H1 (cell line): ENCODE measurements at regions not wholly inside any gene's neighbourhood (a gene's known extent, or its start where the extent isn't known, plus 50 kb on each side); places are given as distances from the start of the nearest gene placed in this dataset.

Experiments
- CTCF ChIA-PET: fragments of 300-600 bp; sonication (Branson Sonifier 250); formaldehyde crosslinking; loops from one replicate; lab custom pipeline; 2021; ENCODE audit not compliant: partially characterized antibody; lab: Charles Lee
- POLR2A ChIA-PET: fragments of 300-600 bp; sonication (Branson Sonifier 250); formaldehyde crosslinking; loops from one replicate; lab custom pipeline; 2021; ENCODE audit warnings: inconsistent platforms; ENCODE audit not compliant: partially characterized antibody; lab: Charles Lee
- DNase-seq, 2 experiments: peaks; one replicate each; pipeline versions ENCODE4 v3.0.0 to v3.0.0-alpha.2; 2010 to 2022; ENCODE audit warnings: low spot score in 2 of 2, low read depth in 1 of 2, mixed read lengths in 1 of 2
- FAIRE-seq: peaks from 2 replicates; lab custom pipeline; 2011; peaks lifted over from hg19 to GRCh38; lab: Jason Lieb, UNC
- H2AFZ ChIP-seq: 2 replicates; pipeline ENCODE4 v1.8.1; 2012; ENCODE audit warnings: low read length, inconsistent platforms
- H2AK5ac ChIP-seq: 2 replicates; pipeline ENCODE4 v1.6.1; 2013; ENCODE audit warnings: low read depth, low read length
- H2BK120ac ChIP-seq: replicated peaks from 2 replicates; pipeline ENCODE3; 2013; ENCODE audit warnings: low read depth, low read length, inconsistent platforms
- H2BK12ac ChIP-seq: 2 replicates; pipeline ENCODE4 v1.6.1; 2013; ENCODE audit warnings: low read depth, low read length
- H2BK15ac ChIP-seq: 2 replicates; pipeline ENCODE4 v1.6.1; 2013; ENCODE audit warnings: low read length
- H2BK20ac ChIP-seq: 2 replicates; pipeline ENCODE4 v1.6.1; 2013; ENCODE audit warnings: low read length
- H2BK5ac ChIP-seq: 2 replicates; pipeline ENCODE4 v1.6.1; 2013; ENCODE audit warnings: low read depth, low read length
- H3K14ac ChIP-seq: 2 replicates; pipeline ENCODE4 v1.6.1; 2013; ENCODE audit warnings: inconsistent platforms; ENCODE audit not compliant: insufficient read length
- H3K18ac ChIP-seq: 2 replicates; pipeline ENCODE4 v1.6.1; 2013; ENCODE audit warnings: low read length; ENCODE audit errors: extremely low read depth
- H3K23ac ChIP-seq: 2 replicates; pipeline ENCODE4 v1.6.1; 2013; ENCODE audit warnings: inconsistent platforms; ENCODE audit not compliant: insufficient read length
- H3K23me2 ChIP-seq: 2 replicates; pipeline ENCODE4 v1.6.1; 2013; ENCODE audit warnings: low read depth, low read length
- H3K27ac ChIP-seq: 2 replicates; pipeline ENCODE4 v1.6.1; 2011; ENCODE audit warnings: low read depth, low read length, inconsistent platforms
- H3K27me3 ChIP-seq, 4 experiments: replicated peaks in 1 of 4; 1 replicate in 1 of 4; 2 replicates in 3 of 4; pipeline versions ENCODE4 v1.6.1 to v1.8.1; 2011 to 2013; ENCODE audit warnings: low read length in 3 of 4, mild to moderate bottlenecking in 3 of 4, inconsistent platforms in 2 of 4, mixed read lengths in 2 of 4, moderate library complexity in 1 of 4; ENCODE audit not compliant: control insufficient read depth in 3 of 4, insufficient read depth in 3 of 4; ENCODE audit errors: extremely low read depth in 1 of 4
- H3K36me3 ChIP-seq, 4 experiments: 2 replicates each; pipeline versions ENCODE4 v1.6.1 to v1.8.1; 2011 to 2013; ENCODE audit warnings: mild to moderate bottlenecking in 4 of 4, low read length in 3 of 4, moderate library complexity in 2 of 4, control low read depth in 1 of 4, inconsistent platforms in 1 of 4; ENCODE audit not compliant: insufficient read depth in 4 of 4, control insufficient read depth in 2 of 4
- H3K4ac ChIP-seq: replicated peaks from 2 replicates; pipeline ENCODE3; 2013; ENCODE audit warnings: low read length, low read depth, mixed read lengths, inconsistent platforms; ENCODE audit not compliant: insufficient read length
- H3K4me1 ChIP-seq, 4 experiments: replicated peaks in 1 of 4; 1 replicate in 1 of 4; 2 replicates in 3 of 4; pipeline versions ENCODE4 v1.6.1 to v1.8.1; 2011 to 2013; ENCODE audit warnings: low read length in 3 of 4, inconsistent platforms in 2 of 4, mixed read lengths in 1 of 4; ENCODE audit not compliant: insufficient read depth in 4 of 4, control insufficient read depth in 3 of 4
- H3K4me2 ChIP-seq, 2 experiments: 2 replicates each; pipeline versions ENCODE4 v1.6.1 to v1.8.1; 2011 to 2013; ENCODE audit warnings: low read depth in 2 of 2, low read length in 2 of 2, control low read depth in 1 of 2, inconsistent platforms in 1 of 2, mild to moderate bottlenecking in 1 of 2; ENCODE audit not compliant: insufficient read depth in 1 of 2
- H3K4me3 ChIP-seq, 4 experiments: fragments of 200-600, 300-600 bp in 1 of 4; sonication (generic), shearing (Covaris generic), sonication (Bioruptor Twin) in 1 of 4; 2 replicates each; pipeline versions ENCODE4 v1.5.1 to v1.8.1; 2011 to 2016; ENCODE audit warnings: low read length in 4 of 4, low read depth in 3 of 4, control low read depth in 2 of 4, inconsistent platforms in 2 of 4, mild to moderate bottlenecking in 2 of 4, mixed read lengths in 1 of 4, moderate library complexity in 1 of 4; ENCODE audit not compliant: insufficient read depth in 2 of 4; ENCODE audit errors: extremely low read depth in 1 of 4
- H3K56ac ChIP-seq: replicated peaks from 2 replicates; pipeline ENCODE3; 2013; ENCODE audit warnings: low read depth, mild to moderate bottlenecking, mixed read lengths, low read length, inconsistent platforms; ENCODE audit not compliant: insufficient read length
- H3K79me1 ChIP-seq: 2 replicates; pipeline ENCODE4 v1.6.1; 2013; ENCODE audit warnings: low read depth, low read length, control low read depth
- H3K79me2 ChIP-seq, 2 experiments: 2 replicates each; pipeline versions ENCODE4 v1.6.1 to v1.8.1; 2012 to 2013; ENCODE audit warnings: low read length in 2 of 2, mild to moderate bottlenecking in 2 of 2, inconsistent platforms in 1 of 2; ENCODE audit not compliant: insufficient read depth in 2 of 2, control insufficient read depth in 1 of 2
- H3K9ac ChIP-seq, 4 experiments: replicated peaks in 1 of 4; 1 replicate in 1 of 4; 2 replicates in 3 of 4; pipeline versions ENCODE4 v1.6.1 to v1.8.1; 2011 to 2013; ENCODE audit warnings: low read depth in 3 of 4, low read length in 3 of 4, control low read depth in 2 of 4, mild to moderate bottlenecking in 2 of 4, moderate library complexity in 2 of 4, inconsistent platforms in 1 of 4; ENCODE audit errors: extremely low read depth in 1 of 4
- H3K9me3 ChIP-seq, 2 experiments: 2 replicates each; pipeline versions ENCODE4 v1.6.1 to v1.8.1; 2012 to 2013; ENCODE audit warnings: mild to moderate bottlenecking in 2 of 2, moderate library complexity in 2 of 2, control low read depth in 1 of 2, inconsistent platforms in 1 of 2, low read depth in 1 of 2, low read length in 1 of 2, mixed read lengths in 1 of 2; ENCODE audit not compliant: insufficient read depth in 2 of 2
- H4K20me1 ChIP-seq, 2 experiments: replicated peaks in 1 of 2; 2 replicates each; pipeline versions ENCODE3 to v1.8.1; 2011 to 2013; ENCODE audit warnings: inconsistent platforms in 2 of 2, low read length in 2 of 2, mild to moderate bottlenecking in 1 of 2; ENCODE audit not compliant: insufficient read depth in 2 of 2, control insufficient read depth in 1 of 2
- H4K5ac ChIP-seq: 2 replicates; pipeline ENCODE4 v1.6.1; 2013; ENCODE audit warnings: low read length, low read depth, mixed read lengths, inconsistent platforms; ENCODE audit not compliant: insufficient read length
- H4K8ac ChIP-seq: 2 replicates; pipeline ENCODE4 v1.8.0; 2013; ENCODE audit warnings: mild to moderate bottlenecking, moderate library complexity, low read length, inconsistent platforms; ENCODE audit not compliant: insufficient read depth; ENCODE audit errors: extremely low read depth
- H4K91ac ChIP-seq: replicated peaks from 2 replicates; pipeline ENCODE3; 2013; ENCODE audit warnings: low read length, mixed read lengths, inconsistent platforms; ENCODE audit not compliant: insufficient read length
- POU5F1 ChIP-seq: IDR thresholded peaks from 2 replicates; pipeline ENCODE4 v1.6.1; 2011; ENCODE audit warnings: low read depth, mild to moderate bottlenecking, low read length, moderate library complexity
- WGBS, 2 experiments: shearing (Covaris generic) in 1 of 2; methylation state at CpG; one replicate each; pipeline versions ENCODE4 v1.1.6 to v1.1.7; 2013 to 2015; ENCODE audit warnings: low lambda C conversion rate in 2 of 2, mixed read lengths in 2 of 2, inconsistent platforms in 1 of 2, low coverage in 1 of 2, missing lambda C conversion rate in 1 of 2; ENCODE audit not compliant: insufficient replicate concordance in 2 of 2, insufficient coverage in 1 of 2, insufficient read length in 1 of 2; ENCODE audit errors: extremely low coverage in 1 of 2, missing lambda C conversion rate in 1 of 2; 5-methylcytosine and 5-hydroxymethylcytosine counted together
- TF ChIP-seq, protein P1 (sequence below), 3 experiments: IDR thresholded peaks; 1 replicate in 2 of 3; 2 replicates in 1 of 3; pipeline versions ENCODE4 v1.5.1 to v1.6.1; 2011; ENCODE audit warnings: low read length in 3 of 3, mild to moderate bottlenecking in 3 of 3, inconsistent platforms in 2 of 3, low read depth in 1 of 3, moderate library complexity in 1 of 3; ENCODE audit not compliant: insufficient read depth in 1 of 3; ENCODE audit errors: control extremely low read depth in 1 of 3

DNA sequence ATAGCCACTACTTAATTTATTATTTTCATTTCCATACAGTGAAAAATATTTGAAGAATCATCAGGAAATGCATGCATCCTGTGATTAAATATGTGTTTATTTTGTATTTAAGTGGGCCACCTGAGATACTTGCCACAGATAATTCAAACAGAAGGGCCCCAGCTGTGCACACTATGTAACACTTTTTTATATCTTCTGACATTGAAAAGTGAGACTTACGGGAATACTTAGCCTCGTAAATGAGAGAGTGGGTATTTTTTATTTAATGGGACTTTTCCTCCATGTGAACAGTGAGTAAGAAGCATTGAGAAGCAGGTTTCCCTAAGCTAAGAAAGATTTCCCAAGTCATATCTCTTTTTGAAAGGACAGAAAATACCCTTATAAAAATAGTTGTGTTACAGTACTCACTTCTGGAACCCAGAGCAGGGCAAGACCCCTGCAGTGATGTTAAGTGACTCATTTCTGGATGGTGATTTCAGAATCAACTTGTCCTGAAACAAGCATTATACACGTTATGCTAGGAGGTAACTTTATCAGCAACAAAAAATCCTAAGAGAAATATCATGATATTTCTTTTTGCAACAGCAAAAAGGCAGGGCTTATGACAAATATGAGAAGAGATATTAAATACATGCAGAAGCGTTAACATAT lies 478.1 kb upstream of the CHORDC1 start:
- Histone ChIP-seq H3K36me3 (no peaks in the 10 kb centered on the region), H2AFZ (no peak overlapping the region), H4K8ac (no peak overlapping the region), H3K4me1 (peaks cover 0 to 3% (median 3%) of the 10 kb centered on the region in 4 experiments; a peak in 3 of 7 replicates), H2AK5ac (no peak overlapping the region), H3K4me2 (no peak overlapping the region), H3K9me3 (no peaks in the 10 kb centered on the region), H3K18ac (no peak overlapping the region), H3K9ac (no peak overlapping the region), H3K79me2 (no peaks in the 10 kb centered on the region), H3K14ac (no peak overlapping the region), H3K4me3 (no peak overlapping the region), H3K27me3 (peaks cover 0 to 1% (median 0%) of the 10 kb centered on the region in 4 experiments; a peak in 1 of 7 replicates), H3K27ac (no peak overlapping the region), H4K20me1 (no peaks in the 10 kb centered on the region), H2BK12ac (no peak overlapping the region), H4K91ac (no peak overlapping the region), H2BK5ac (no peak overlapping the region), H3K23ac (no peak overlapping the region), H3K23me2 (no peaks in the 10 kb centered on the region), H3K79me1 (no peaks in the 10 kb centered on the region), H3K56ac (no peak overlapping the region), H4K5ac (no peak overlapping the region), H2BK120ac (no peak overlapping the region), H2BK15ac (no peak overlapping the region), H2BK20ac (no peak overlapping the region), H3K4ac (no peak overlapping the region)
- CTCF ChIA-PET = no interaction called here
- DNase-seq = no peak
- no peak for TF ChIP-seq POU5F1
- TF ChIP-seq, protein P1, sequence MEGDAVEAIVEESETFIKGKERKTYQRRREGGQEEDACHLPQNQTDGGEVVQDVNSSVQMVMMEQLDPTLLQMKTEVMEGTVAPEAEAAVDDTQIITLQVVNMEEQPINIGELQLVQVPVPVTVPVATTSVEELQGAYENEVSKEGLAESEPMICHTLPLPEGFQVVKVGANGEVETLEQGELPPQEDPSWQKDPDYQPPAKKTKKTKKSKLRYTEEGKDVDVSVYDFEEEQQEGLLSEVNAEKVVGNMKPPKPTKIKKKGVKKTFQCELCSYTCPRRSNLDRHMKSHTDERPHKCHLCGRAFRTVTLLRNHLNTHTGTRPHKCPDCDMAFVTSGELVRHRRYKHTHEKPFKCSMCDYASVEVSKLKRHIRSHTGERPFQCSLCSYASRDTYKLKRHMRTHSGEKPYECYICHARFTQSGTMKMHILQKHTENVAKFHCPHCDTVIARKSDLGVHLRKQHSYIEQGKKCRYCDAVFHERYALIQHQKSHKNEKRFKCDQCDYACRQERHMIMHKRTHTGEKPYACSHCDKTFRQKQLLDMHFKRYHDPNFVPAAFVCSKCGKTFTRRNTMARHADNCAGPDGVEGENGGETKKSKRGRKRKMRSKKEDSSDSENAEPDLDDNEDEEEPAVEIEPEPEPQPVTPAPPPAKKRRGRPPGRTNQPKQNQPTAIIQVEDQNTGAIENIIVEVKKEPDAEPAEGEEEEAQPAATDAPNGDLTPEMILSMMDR (IDR thresholded peaks at IDR 0.05; ENCODE audit: control extremely low read depth in 1 of 3, insufficient read depth in 1 of 3, low read depth in 1 of 3, low read length in 3 of 3) = no peak
- no peak for FAIRE-seq
- 78% methylated on average over 4 of the region's 4 CpGs; no CpG with 5 or more reads in 1 of the 2 experiments for WGBS, 2 experiments
- POLR2A ChIA-PET = no interaction called here
